ENCODE measurements at regions not wholly inside any gene's neighbourhood (a gene's known extent, or its start where the extent isn't known, plus 50 kb on each side); places are given as distances from the start of the nearest gene placed in this dataset.

GRCh38 chr12:90757957-90758356 is 197.0 kb downstream of the CCER1 start:
- TF ChIP-seq CTCF (IDR thresholded peaks at IDR 0.05; ENCODE audit: low read depth, low read length, poor library complexity, severe bottlenecking) = no peak
- no peak for TF ChIP-seq EZH2phosphoT487 (IDR thresholded peaks at IDR 0.05; ENCODE audit: borderline replicate concordance, low read length)
